ENCODE measurements at regions not wholly inside any gene's neighbourhood (a gene's known extent, or its start where the extent isn't known, plus 50 kb on each side); places are given as distances from the start of the nearest gene placed in this dataset.
A peak's percentile ranks its signal among the peaks of the same experiment; 100 is the strongest.

DNA sequence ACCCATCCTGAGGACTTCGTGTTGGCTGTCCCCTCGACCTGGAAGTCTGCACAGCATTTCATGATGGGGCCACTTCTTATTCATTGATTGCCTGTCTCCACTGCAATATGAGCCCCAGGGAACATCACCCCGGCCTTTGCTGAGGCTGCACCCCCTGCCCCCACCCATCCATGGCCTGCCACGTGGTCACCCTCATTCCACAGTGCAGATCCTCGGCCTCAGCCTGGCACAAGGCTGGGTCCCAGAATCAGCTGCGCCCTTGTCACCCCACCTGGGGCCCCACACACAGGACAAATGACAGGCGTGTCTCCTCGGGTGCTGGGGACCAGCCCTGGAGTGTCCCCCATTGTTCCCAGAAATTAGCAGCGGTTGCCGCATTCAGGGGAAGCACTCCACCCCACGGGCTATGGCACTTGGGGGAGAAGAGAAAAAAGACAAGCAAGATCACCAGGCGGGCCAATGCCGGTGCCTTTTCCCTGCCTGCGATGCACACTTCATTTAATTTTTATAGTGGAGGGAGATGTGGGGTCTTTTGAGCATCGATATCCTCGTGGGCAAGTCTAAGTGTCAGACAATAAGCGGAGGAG is 157.4 kb downstream of the INHBB start:
- Histone ChIP-seq H2BK12ac (ENCODE audit: low read length) (no peak overlapping the region), H3K23ac (ENCODE audit: low read depth, low read length, poor library complexity) (peak overlapping the region; percentile 56), H3K18ac (ENCODE audit: low read length) (peak overlapping the region; percentile 84), H3K27ac (replicated peaks; ENCODE audit: low read length) (no peak overlapping the region), H2BK15ac (ENCODE audit: low read length) (no peak overlapping the region), H3K9me3 (replicated peaks in 1 of 2; ENCODE audit: control insufficient read depth in 2 of 2, insufficient read depth in 1 of 2, low read depth in 1 of 2, low read length in 2 of 2) (no peaks in the 10 kb centered on the region), H3K14ac (ENCODE audit: low read length) (peak overlapping the region; percentile 43), H3K36me3 (replicated peaks in 1 of 2; ENCODE audit: control insufficient read depth in 2 of 2, insufficient read depth in 2 of 2, low read length in 2 of 2) (no peaks in the 10 kb centered on the region), H3K4ac (ENCODE audit: low read length) (no peak overlapping the region), H2BK5ac (ENCODE audit: low read length) (peak overlapping the region; percentile 18), H2AFZ (ENCODE audit: low read length) (no peak overlapping the region), H4K91ac (ENCODE audit: low read depth, low read length, poor library complexity) (no peak overlapping the region), H3K9ac (ENCODE audit: low read depth, low read length, poor library complexity) (no peak overlapping the region), H3K4me2 (ENCODE audit: insufficient read depth, low read length, poor library complexity, severe bottlenecking) (no peak overlapping the region), H2AK5ac (ENCODE audit: low read depth, low read length) (peak overlapping the region; percentile 77), H2BK120ac (ENCODE audit: low read depth, low read length) (no peak overlapping the region), H3K27me3 (ENCODE audit: control insufficient read depth in 3 of 3, insufficient read depth in 3 of 3, low read depth in 1 of 3, low read length in 3 of 3) (peaks cover 0 to 62% (median 0%) of the 10 kb centered on the region in 3 experiments), H3K79me1 (ENCODE audit: low read depth, low read length) (no peaks in the 10 kb centered on the region), H3K4me3 (ENCODE audit: low read length in 2 of 2) (no peak overlapping the region), H3K4me1 (ENCODE audit: control insufficient read depth in 2 of 2, insufficient read depth in 1 of 2, low read depth in 1 of 2, low read length in 2 of 2) (peaks cover 0 to 4% of the 10 kb centered on the region in 2 donors), H4K8ac (ENCODE audit: low read depth, low read length) (no peak overlapping the region)
- WGBS, 2 donors (ENCODE audit: extremely low coverage in 2 of 2, insufficient read length in 2 of 2, insufficient replicate concordance in 1 of 2) = no CpG with 5 or more reads among the region's 17 CpGs
- no peak for DNase-seq (ENCODE audit: low spot score)

DNA sequence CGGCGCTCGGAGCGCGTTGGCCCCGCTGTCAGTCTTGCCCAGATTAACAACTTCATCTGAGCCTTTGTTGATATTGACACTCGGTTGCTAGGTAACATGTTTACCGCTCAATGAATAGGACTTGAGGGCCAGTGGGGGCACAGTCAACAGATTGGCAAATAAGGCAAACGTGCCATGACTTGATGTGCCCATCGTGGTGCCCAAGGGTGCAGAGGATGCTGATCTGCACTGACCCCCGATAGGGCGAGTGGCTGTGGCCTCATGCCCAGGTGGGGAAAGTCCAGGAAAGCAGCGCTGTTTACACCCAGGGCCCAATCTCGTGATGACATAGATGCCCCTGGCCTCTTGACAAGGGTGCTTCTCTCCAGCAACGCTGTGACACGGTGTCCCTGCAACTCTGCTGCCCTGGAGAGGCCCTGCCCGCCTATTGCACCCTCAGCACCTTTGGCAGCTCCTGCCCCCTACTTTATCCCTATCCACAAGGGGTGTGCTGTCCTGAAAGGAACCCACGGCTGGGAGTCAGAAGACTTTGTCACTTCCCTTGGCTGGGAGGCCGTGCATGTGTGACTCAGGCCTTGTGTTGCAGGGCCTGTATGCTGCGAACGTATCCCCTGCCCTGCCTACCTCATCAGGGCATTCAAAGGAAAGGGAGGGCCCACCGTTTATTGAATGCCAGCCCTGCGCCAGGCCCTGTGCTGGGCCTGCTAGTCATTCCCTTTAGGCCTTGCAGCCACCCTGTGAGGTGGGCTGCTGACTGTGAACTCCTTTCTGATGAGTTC is 158.0 kb downstream of the INHBB start:
- no peak overlapping the region for H3K27ac ChIP-seq (replicated peaks; ENCODE audit: low read length)
- H3K36me3 ChIP-seq (replicated peaks in 1 of 2; ENCODE audit: control insufficient read depth in 2 of 2, insufficient read depth in 2 of 2, low read length in 2 of 2) = no peaks in the 10 kb centered on the region
- no peak overlapping the region for H3K9ac ChIP-seq (ENCODE audit: low read depth, low read length, poor library complexity)
- H2AK5ac ChIP-seq (ENCODE audit: low read depth, low read length) = no peak overlapping the region
- H2BK15ac ChIP-seq (ENCODE audit: low read length) = no peak overlapping the region
- no peak overlapping the region for H3K4me2 ChIP-seq (ENCODE audit: insufficient read depth, low read length, poor library complexity, severe bottlenecking)
- no CpG with 5 or more reads among the region's 23 CpGs for WGBS, 2 donors (ENCODE audit: extremely low coverage in 2 of 2, insufficient read length in 2 of 2, insufficient replicate concordance in 1 of 2)
- H4K8ac ChIP-seq (ENCODE audit: low read depth, low read length) = no peak overlapping the region
- no peak overlapping the region for H2BK12ac ChIP-seq (ENCODE audit: low read length)
- H3K4ac ChIP-seq (ENCODE audit: low read length) = no peak overlapping the region
- H3K79me1 ChIP-seq (ENCODE audit: low read depth, low read length) = no peaks in the 10 kb centered on the region
- H2BK5ac ChIP-seq (ENCODE audit: low read length) = no peak overlapping the region
- no peak overlapping the region for H3K23ac ChIP-seq (ENCODE audit: low read depth, low read length, poor library complexity)
- H2BK120ac ChIP-seq (ENCODE audit: low read depth, low read length) = no peak overlapping the region
- peak overlapping the region; percentile 84 for H3K18ac ChIP-seq (ENCODE audit: low read length)
- DNase-seq (ENCODE audit: low spot score) = peak; percentile 27
- H3K27me3 ChIP-seq (ENCODE audit: control insufficient read depth in 3 of 3, insufficient read depth in 3 of 3, low read depth in 1 of 3, low read length in 3 of 3) = peaks cover 0 to 58% (median 0%) of the 10 kb centered on the region in 3 experiments
- no peak overlapping the region for H3K4me3 ChIP-seq (ENCODE audit: low read length in 2 of 2)
- no peaks in the 10 kb centered on the region for H3K9me3 ChIP-seq (replicated peaks in 1 of 2; ENCODE audit: control insufficient read depth in 2 of 2, insufficient read depth in 1 of 2, low read depth in 1 of 2, low read length in 2 of 2)
- H2AFZ ChIP-seq (ENCODE audit: low read length) = no peak overlapping the region
- H3K4me1 ChIP-seq (ENCODE audit: control insufficient read depth in 2 of 2, insufficient read depth in 1 of 2, low read depth in 1 of 2, low read length in 2 of 2) = peaks cover 0 to 4% of the 10 kb centered on the region in 2 donors
- peak overlapping the region; percentile 83 for H3K14ac ChIP-seq (ENCODE audit: low read length)
- H4K91ac ChIP-seq (ENCODE audit: low read depth, low read length, poor library complexity) = no peak overlapping the region

DNA sequence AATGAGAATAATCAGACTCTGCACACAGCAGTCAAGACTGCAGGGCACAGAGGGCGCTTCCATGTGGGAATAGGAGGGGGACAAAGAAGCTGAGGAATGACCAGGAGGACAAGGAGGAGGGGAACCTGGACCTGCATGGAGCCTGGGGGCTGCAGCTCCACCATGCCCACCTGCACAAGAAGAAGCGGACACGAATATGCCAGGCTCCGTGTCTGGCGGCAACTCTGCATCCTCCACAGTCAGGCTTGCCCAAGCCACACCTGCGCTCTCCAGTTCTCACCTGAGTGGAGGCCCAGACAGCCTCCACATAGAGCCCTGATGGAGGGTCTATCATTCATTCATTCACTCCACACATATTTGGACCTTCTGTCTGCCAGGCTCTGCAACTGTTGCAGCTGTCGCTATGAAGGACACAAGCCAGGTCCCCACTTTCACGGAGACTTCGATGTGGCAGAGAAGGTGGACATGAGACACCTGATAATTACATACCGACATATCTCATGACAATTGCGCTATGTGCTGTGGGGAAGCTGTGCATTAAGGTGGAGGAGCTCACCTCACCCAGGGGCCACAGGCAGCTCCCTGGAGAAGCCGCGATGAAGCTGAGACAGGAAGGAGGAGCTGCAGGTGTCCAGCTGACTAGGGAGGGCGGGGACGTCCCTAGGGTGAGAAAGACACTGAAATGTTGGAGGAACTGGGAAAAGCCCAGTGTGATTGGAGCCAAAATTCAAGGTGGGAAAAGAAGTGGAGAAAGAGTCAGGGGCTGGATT is 159.2 kb downstream of the INHBB start:
- H3K4me3 ChIP-seq (ENCODE audit: low read length in 2 of 2) = no peak overlapping the region

More for the DNA sequence above, 159.2 kb downstream of the INHBB start:
- Histone ChIP-seq H3K14ac (ENCODE audit: low read length) (no peak overlapping the region), H4K8ac (ENCODE audit: low read depth, low read length) (no peak overlapping the region), H3K27me3 (ENCODE audit: control insufficient read depth in 3 of 3, insufficient read depth in 3 of 3, low read depth in 1 of 3, low read length in 3 of 3) (peaks cover 0 to 57% (median 0%) of the 10 kb centered on the region in 3 experiments), H3K23ac (ENCODE audit: low read depth, low read length, poor library complexity) (peak overlapping the region; percentile 36), H3K18ac (ENCODE audit: low read length) (no peak overlapping the region), H3K79me1 (ENCODE audit: low read depth, low read length) (no peaks in the 10 kb centered on the region), H3K9me3 (replicated peaks in 1 of 2; ENCODE audit: control insufficient read depth in 2 of 2, insufficient read depth in 1 of 2, low read depth in 1 of 2, low read length in 2 of 2) (no peaks in the 10 kb centered on the region), H3K27ac (replicated peaks; ENCODE audit: low read length) (no peak overlapping the region), H2BK120ac (ENCODE audit: low read depth, low read length) (no peak overlapping the region), H2BK15ac (ENCODE audit: low read length) (no peak overlapping the region), H2AK5ac (ENCODE audit: low read depth, low read length) (no peak overlapping the region), H3K4me2 (ENCODE audit: insufficient read depth, low read length, poor library complexity, severe bottlenecking) (no peak overlapping the region), H2BK5ac (ENCODE audit: low read length) (no peak overlapping the region), H3K4ac (ENCODE audit: low read length) (no peak overlapping the region), H3K9ac (ENCODE audit: low read depth, low read length, poor library complexity) (no peak overlapping the region), H4K91ac (ENCODE audit: low read depth, low read length, poor library complexity) (no peak overlapping the region), H3K36me3 (replicated peaks in 1 of 2; ENCODE audit: control insufficient read depth in 2 of 2, insufficient read depth in 2 of 2, low read length in 2 of 2) (no peaks in the 10 kb centered on the region), H3K4me1 (ENCODE audit: control insufficient read depth in 2 of 2, insufficient read depth in 1 of 2, low read depth in 1 of 2, low read length in 2 of 2) (peaks cover 0 to 4% of the 10 kb centered on the region in 2 donors), H2AFZ (ENCODE audit: low read length) (no peak overlapping the region), H2BK12ac (ENCODE audit: low read length) (no peak overlapping the region)
- no peak for DNase-seq (ENCODE audit: low spot score)
- no CpG with 5 or more reads among the region's 15 CpGs for WGBS, 2 donors (ENCODE audit: extremely low coverage in 2 of 2, insufficient read length in 2 of 2, insufficient replicate concordance in 1 of 2)

Measured in neuronal stem cell (in vitro differentiated cells).